ENCODE measurements at regions not wholly inside any gene's neighbourhood (a gene's known extent, or its start where the extent isn't known, plus 50 kb on each side); places are given as distances from the start of the nearest gene placed in this dataset.

DNA sequence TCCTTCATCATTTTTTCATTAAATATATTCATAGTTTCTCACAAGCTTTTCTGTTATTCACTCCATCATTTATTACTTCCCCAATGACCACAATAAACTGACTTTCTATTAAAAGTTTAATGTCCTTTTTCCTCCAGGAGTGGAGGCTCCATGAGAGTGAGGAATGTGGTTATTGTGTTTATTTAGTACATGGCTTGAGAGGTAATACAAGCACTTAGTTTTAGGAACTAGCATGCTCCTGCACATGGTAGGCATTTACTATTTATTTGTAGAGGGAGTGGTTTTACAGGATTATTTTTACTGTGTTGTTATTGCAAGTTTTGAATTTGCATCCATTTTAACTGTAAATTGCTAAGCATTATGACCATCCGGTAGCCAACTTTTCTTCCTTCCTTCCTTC lies 412.9 kb upstream of the SUCLG2 start:
- H3K9me3 ChIP-seq (ENCODE audit: low read length): no peaks in the 10 kb centered on the region
- no peak overlapping the region for H2AFZ ChIP-seq (ENCODE audit: low read length)
- ChIA-PET CTCF (ENCODE audit: unreplicated experiment) (no interaction called here), POLR2A (no interaction called here)
- H3K4me3 ChIP-seq (ENCODE audit: low read depth, low read length, poor library complexity, severe bottlenecking): no peak overlapping the region
- DNase-seq (ENCODE audit: low spot score): no peak
- no peaks in the 10 kb centered on the region for H3K9me2 ChIP-seq (ENCODE audit: insufficient read depth, low read length)
- no peaks in the 10 kb centered on the region for H4K20me1 ChIP-seq (ENCODE audit: insufficient read depth, low read length)
- H3K27ac ChIP-seq (ENCODE audit: low read depth, low read length, poor library complexity, severe bottlenecking): no peak overlapping the region
- H3K36me3 ChIP-seq (ENCODE audit: insufficient read depth, low read length): no peaks in the 10 kb centered on the region
- TF ChIP-seq CTCF (conservative IDR thresholded peaks at IDR 0.05; ENCODE audit: low read length) (no peak), EZH2phosphoT487 (IDR thresholded peaks at IDR 0.05; ENCODE audit: borderline replicate concordance, low read depth, low read length) (no peak)
- H3K4me1 ChIP-seq (ENCODE audit: insufficient read depth, low read length, poor library complexity, severe bottlenecking): no peaks in the 10 kb centered on the region
- no peaks in the 10 kb centered on the region for H3K79me2 ChIP-seq (ENCODE audit: insufficient read depth, low read depth, low read length)
- intact Hi-C loops (cut with micrococcal nuclease; ENCODE audit: unreplicated experiment): no loop called here
- H3K4me2 ChIP-seq (ENCODE audit: low read length): no peak overlapping the region
- BruUV-seq (replicated peaks): no TSS peak

DNA sequence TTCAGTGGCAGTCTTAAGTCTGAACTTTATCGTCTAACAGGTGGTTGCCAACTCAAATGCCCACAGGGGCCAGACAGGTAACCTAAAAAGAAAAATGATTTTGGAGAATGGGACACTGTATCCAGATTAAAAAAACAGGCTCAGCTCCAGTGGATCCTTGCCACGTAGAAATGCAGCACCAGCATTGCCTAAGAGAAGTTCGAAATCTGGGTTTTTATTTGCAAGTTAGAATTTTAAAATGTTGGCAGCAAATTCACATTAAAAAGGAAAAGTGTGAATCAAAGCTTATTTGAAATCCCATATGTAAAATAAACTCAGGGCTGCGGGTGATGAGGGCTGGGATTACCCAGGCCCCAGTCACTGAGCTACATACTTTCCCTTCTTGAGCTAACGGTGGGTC lies 408.5 kb upstream of the SUCLG2 start:
- TF ChIP-seq EZH2phosphoT487 (IDR thresholded peaks at IDR 0.05; ENCODE audit: borderline replicate concordance, low read depth, low read length): no peak
- TF ChIP-seq CTCF (conservative IDR thresholded peaks at IDR 0.05; ENCODE audit: low read length): no peak

GRCh38 chr3:68060910-68061309 lies 406.5 kb upstream of the SUCLG2 start:
- Histone ChIP-seq H3K36me3 (ENCODE audit: insufficient read depth, low read length) (no peaks in the 10 kb centered on the region), H3K9me3 (ENCODE audit: low read length) (no peaks in the 10 kb centered on the region), H3K9me2 (ENCODE audit: insufficient read depth, low read length) (no peaks in the 10 kb centered on the region), H3K27ac (ENCODE audit: low read depth, low read length, poor library complexity, severe bottlenecking) (no peak overlapping the region), H2AFZ (ENCODE audit: low read length) (no peak overlapping the region), H3K4me3 (ENCODE audit: low read depth, low read length, poor library complexity, severe bottlenecking) (no peak overlapping the region), H4K20me1 (ENCODE audit: insufficient read depth, low read length) (no peaks in the 10 kb centered on the region), H3K4me1 (ENCODE audit: insufficient read depth, low read length, poor library complexity, severe bottlenecking) (no peaks in the 10 kb centered on the region), H3K79me2 (ENCODE audit: insufficient read depth, low read depth, low read length) (no peaks in the 10 kb centered on the region), H3K4me2 (ENCODE audit: low read length) (no peak overlapping the region)
- ChIA-PET CTCF (ENCODE audit: unreplicated experiment) (no interaction called here), POLR2A (no interaction called here)
- no peak for DNase-seq (ENCODE audit: low spot score)
- BruUV-seq (replicated peaks): no TSS peak
- intact Hi-C loops (cut with micrococcal nuclease; ENCODE audit: unreplicated experiment): no loop called here
- TF ChIP-seq EZH2phosphoT487 (IDR thresholded peaks at IDR 0.05; ENCODE audit: borderline replicate concordance, low read depth, low read length) (no peak), CTCF (conservative IDR thresholded peaks at IDR 0.05; ENCODE audit: low read length) (no peak)

More for the DNA sequence above, 408.5 kb upstream of the SUCLG2 start:
- Histone ChIP-seq H3K9me3 (ENCODE audit: low read length) (no peaks in the 10 kb centered on the region), H3K27ac (ENCODE audit: low read depth, low read length, poor library complexity, severe bottlenecking) (no peak overlapping the region), H2AFZ (ENCODE audit: low read length) (no peak overlapping the region), H3K4me2 (ENCODE audit: low read length) (no peak overlapping the region), H3K9me2 (ENCODE audit: insufficient read depth, low read length) (no peaks in the 10 kb centered on the region), H3K79me2 (ENCODE audit: insufficient read depth, low read depth, low read length) (no peaks in the 10 kb centered on the region), H3K4me1 (ENCODE audit: insufficient read depth, low read length, poor library complexity, severe bottlenecking) (no peaks in the 10 kb centered on the region), H3K4me3 (ENCODE audit: low read depth, low read length, poor library complexity, severe bottlenecking) (no peak overlapping the region), H4K20me1 (ENCODE audit: insufficient read depth, low read length) (no peaks in the 10 kb centered on the region), H3K36me3 (ENCODE audit: insufficient read depth, low read length) (no peaks in the 10 kb centered on the region)
- intact Hi-C loops (cut with micrococcal nuclease; ENCODE audit: unreplicated experiment): no loop called here
- CTCF ChIA-PET (ENCODE audit: unreplicated experiment): no interaction called here
- no peak for DNase-seq (ENCODE audit: low spot score)
- no TSS peak for BruUV-seq (replicated peaks)
- POLR2A ChIA-PET: no interaction called here
